GM21390 (cell line): ENCODE measurements at regions not wholly inside any gene's neighbourhood (a gene's known extent, or its start where the extent isn't known, plus 50 kb on each side); places are given as distances from the start of the nearest gene placed in this dataset.
A peak's percentile ranks its signal among the peaks of the same experiment; 100 is the strongest.
"Not testable (repeated sequence)": the region's sequence is repeated elsewhere in the genome, so short reads cannot be mapped to it uniquely, and the experiment has no call there.

Source experiments
- ATAC-seq: cut with Tn5 transposase; IDR thresholded peaks from one replicate; pipeline ENCODE4 v1.9.1; 2021; ENCODE audit not compliant: unreplicated experiment

- no peak for ATAC-seq
Observed at GRCh38 chr4:153099391-153100140, 104.7 kb upstream of the TRIM2 start.

GRCh38 chr4:153106736-153107135, 97.5 kb upstream of the TRIM2 start:
- ATAC-seq: not testable (repeated sequence)

DNA sequence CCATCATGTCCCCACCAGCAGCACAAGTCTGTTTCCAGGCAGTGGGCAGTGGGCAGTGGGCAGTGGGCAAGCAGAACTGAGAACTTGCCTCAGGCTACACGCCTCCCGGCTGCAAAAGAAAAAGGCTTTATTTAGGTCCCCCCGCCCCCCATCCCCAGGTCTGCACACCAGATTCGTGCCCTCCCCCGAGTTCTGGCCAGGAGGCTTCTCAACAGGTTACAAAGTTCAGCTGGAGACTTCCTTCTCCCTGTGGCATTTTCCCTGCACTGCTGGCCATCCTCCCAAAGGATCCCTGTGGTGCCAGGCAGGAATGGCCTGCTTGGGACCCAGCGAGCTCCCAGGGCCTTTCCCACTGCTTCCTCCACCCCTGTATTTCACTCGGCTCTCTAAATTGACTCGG, 97.0 kb upstream of the TRIM2 start:
- no peak for ATAC-seq

DNA sequence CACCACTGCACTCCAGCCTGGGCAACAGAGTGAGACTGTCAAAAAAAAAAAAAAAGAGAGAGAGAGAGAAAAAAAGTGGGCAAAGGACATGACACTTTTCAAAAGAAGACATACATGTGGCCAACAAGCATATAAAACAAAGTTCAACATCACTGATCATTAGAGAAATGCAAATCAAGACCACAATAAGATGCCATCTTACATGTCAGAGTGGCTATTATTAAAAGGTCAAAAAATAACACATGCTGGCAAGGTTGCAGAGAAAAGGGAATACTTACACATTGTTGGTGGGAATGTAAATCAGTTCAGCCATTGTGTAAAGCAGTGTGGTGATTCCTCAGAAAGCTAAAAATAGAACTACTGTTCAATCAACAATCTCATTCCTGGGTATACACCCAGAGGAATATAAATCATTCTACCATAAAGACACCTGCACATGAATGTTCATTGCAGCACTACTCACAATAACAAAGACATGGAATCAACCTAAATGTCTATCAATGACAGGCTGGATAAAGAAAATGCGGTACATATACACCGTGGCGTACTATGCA, 94.9 kb upstream of the TRIM2 start:
- ATAC-seq: no peak

GRCh38 chr4:153110739-153111138, 93.5 kb upstream of the TRIM2 start:
- no peak for ATAC-seq

GRCh38 chr4:153111426-153112040, 92.7 kb upstream of the TRIM2 start:
- ATAC-seq: no peak

DNA sequence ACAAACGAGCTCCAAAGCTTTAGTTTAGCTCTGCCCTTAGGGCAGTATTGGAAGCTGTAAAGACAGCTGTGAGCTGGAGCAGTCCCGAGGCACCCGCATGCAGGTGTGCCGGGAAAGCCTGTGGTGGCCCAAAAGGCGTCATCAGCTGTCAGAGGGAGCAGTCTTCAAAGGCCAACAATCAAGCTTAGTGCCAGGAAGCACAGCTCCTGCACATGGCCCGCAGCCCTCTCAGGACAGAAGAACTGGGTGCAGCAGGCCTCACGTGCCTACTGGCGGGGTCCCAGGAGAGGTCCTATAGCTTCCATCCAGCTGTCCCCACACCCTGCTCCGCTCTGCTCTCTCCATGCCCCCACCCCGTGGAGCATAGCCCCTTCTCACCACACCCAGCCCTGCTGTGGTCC, 92.2 kb upstream of the TRIM2 start:
- no peak for ATAC-seq

GRCh38 chr4:153113061-153113837, 91.0 kb upstream of the TRIM2 start:
- no peak for ATAC-seq

DNA sequence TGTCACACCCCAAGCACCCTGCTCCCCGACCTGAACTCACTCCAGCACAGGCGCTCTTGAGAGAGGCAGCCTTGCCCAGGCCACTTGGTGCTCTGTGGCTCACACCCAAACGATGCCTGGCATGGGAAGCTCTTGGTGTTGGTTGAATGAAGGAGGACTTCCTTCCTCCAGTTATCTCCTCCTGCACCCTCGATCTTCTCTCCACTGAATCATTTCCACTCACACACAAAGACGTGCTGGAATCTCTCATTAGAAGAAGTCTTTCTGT, 90.5 kb upstream of the TRIM2 start:
- ATAC-seq: no peak

DNA sequence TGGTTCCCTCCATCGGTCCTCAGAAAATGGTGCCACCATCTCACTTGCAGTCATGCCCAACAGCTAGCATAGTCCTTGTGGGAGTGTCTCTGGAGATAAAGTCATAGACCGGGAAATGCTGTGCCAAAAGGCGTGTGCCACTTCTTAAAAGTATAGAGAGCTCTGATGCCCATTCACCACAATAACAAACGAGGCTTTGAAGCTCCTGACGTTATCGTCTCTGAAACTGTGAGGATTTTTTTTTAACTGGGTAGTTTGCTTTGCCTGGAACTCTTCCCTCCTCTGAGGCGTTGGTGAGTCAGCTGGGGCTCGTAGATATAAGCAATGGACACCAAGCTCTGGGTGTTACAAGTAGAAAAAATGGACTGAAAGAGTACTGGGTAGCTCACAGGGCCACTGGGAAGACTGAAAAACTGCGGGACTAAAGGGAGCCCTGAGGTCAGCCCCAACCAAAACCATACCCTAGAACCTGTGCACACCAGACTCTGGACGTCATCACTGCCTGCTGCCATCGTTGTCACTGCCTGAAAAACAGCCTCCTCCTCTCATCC, 89.4 kb upstream of the TRIM2 start:
- no peak for ATAC-seq

DNA sequence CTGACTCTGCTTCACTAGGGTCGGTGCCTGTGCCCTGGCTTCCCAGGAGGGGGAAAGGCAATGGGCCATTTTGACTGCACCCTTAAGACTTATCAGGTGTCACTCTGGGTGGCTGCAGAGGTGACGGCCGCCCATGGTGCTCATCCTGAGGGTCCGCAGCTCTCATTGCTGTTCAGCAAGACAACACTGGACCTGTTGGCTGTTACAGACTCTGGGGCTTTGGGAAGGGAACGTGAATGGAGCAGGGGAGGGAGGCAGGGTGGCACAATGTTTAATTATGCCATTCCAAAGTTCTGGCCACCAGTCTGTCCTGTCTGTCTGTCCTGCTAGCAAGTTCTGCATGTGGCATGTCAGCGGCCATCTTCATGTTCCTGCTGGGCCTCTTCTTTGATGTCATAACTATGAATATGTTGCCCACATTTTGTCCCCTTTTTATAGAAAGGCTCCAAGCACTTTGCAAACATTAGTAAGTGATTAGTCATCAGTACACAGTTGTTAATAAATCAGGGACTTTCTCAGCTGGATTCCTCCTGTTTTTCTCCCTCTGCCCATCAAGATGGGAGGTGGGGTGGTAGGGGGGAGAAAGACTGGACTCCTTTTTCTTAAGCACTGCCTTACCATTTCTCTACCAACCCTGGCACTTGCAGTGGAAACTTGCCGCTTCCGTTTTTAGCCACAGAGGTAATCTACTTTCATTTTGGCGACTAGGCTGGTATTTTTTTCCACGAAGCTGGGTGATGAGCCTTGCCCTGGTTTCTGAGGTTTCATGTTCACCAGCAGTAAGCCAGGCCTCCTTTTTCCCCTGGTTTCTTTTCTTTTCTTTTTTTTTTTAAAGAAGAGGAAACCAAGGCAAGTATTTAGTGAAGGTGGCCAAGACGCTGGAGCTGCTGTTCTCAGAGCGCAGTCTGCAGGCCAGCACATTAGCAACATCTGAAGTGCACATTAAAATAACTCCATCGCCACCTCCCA, 88.6 kb upstream of the TRIM2 start:
- ATAC-seq: peak; percentile 83

- ATAC-seq: no peak
Observed at GRCh38 chr4:153116291-153116680, 88.0 kb upstream of the TRIM2 start.

DNA sequence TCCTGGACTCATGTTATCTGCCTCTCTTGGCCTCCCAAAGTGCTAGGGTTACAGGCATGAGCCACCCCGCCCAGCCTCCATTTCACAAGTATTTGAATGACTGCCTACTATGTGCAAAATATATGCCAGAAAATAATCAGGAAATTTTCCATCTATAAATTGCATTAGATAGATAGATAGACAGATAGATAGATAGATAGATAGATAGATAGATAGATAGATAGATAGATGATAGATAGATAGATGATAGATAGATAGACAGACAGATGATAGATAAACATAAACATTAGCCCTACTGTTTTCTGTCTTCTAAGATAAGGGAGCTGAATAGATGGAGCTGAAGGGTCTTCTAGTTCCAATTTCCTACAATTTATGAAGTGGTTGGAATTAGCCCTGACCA, 87.4 kb upstream of the TRIM2 start:
- no peak for ATAC-seq

DNA sequence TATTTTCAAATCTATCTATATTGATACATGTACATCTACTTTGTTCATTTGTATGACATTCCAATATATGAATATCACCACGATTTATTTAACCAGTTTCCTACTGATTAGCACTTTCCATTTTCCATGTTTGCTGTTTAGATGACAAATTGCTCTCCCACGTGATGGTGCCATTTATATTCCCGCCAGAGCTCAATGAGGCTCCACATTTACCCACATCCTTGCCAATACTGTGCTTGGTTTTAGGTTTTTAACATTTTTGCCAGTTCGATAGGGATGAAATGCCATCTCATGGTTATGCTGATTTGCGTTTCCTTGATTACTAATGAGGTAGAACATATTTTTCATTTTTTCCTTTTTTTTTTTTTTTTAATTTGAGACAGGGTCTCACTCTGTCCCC, 86.7 kb upstream of the TRIM2 start:
- no peak for ATAC-seq

GRCh38 chr4:153119626-153120025, 84.6 kb upstream of the TRIM2 start:
- no peak for ATAC-seq

DNA sequence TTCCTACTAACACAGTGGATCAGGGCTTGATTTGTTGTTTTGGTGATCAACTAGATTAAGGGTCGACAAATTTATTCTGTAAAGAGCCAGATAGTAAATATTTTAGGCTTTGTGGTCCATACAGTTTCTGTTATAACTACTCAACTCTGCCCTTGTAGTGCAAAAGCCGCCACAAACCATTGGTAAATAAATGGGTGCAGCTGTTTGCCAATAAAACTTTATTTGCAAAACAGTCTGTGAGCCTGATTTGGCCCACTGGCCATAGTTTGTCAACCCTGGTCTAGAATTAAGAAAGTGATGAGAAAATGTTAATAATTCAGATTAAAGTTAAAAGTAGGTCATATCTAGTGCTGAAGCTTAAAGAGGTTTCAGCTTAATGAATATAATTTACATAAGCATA, 84.0 kb upstream of the TRIM2 start:
- ATAC-seq: no peak

DNA sequence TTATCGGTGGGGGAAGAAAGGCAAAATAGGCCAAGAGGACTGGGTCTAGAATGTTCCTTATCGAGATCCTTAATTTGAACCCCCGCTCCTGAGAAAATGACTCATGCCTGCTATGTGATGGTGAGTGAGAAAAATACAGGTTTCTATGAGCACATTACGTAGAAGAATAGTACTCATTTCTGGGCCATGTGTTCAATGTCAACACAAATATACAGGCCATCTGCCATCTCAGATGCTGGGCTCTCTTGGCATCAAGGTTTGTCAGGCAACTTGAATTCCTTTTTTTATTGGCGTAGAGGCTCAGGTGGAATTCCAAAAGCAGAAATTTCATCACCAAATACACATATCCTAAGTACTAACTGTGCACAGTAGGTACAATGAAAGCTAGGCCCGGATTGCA, 81.4 kb upstream of the TRIM2 start:
- ATAC-seq: no peak

- ATAC-seq: no peak
Observed at GRCh38 chr4:153126137-153126536, 78.1 kb upstream of the TRIM2 start.

DNA sequence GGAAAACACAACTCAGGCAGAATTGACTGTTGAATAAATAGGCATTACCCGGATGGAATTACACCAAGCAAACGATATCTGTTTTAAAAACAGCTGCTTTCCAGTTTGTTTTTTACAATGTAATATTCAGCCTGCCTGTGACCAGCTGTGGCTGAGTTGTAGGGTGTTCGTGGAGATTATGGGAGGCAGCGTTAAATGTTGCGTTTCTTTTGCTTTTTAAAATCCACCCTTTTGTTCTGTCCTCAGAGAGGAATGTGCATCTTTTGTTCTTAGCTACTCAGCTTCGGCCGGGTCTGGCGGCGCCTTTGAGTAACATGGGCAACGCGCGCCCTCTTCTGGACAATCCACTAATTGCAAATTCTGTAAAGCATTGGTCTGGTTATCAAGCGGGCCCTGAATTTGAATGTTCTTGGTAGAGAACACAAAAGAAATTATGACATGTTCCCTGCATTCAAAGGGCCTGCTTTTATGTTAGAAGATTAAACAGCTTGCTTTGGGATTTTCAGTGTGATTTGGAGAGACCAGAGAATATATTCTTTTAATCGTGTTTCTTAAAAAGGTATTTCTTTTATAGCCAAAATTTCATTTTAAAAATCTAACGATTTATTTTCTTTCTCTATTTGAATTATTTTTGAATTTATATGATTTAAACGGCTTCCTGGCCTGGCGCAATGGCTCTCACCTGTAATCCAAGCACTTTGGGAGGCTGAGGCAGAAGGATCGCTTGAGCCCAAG, 76.3 kb upstream of the TRIM2 start:
- ATAC-seq: peak; percentile 66

GRCh38 chr4:153131596-153131995, 72.6 kb upstream of the TRIM2 start:
- ATAC-seq: no peak
